ENCODE measurements at regions not wholly inside any gene's neighbourhood (a gene's known extent, or its start where the extent isn't known, plus 50 kb on each side); places are given as distances from the start of the nearest gene placed in this dataset.
"Not testable (repeated sequence)": the region's sequence is repeated elsewhere in the genome, so short reads cannot be mapped to it uniquely, and the experiment has no call there.

DNA sequence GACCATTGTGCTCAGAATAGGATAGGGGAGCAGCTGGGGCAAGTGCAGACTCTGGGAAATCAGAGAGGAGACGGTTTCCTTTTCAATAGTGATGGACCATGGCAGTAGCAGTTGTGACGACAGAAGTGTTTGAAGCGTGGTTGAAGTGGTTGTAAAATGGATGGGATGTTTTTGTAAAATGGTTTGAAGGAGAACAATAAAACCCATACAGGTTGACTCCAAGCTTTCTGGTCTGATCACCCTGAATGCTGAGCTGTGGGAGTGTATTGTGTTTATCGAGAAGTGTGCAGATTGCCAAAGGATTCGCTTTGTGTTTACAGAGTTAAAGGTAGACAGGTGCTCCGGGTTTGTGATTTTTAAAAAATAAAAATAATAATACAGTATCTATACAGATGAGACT is 255.2 kb upstream of the SULF2 start:
- in situ Hi-C loops (cut with HindIII; ENCODE audit: low sequenced_read_pairs) = no loop called here

DNA sequence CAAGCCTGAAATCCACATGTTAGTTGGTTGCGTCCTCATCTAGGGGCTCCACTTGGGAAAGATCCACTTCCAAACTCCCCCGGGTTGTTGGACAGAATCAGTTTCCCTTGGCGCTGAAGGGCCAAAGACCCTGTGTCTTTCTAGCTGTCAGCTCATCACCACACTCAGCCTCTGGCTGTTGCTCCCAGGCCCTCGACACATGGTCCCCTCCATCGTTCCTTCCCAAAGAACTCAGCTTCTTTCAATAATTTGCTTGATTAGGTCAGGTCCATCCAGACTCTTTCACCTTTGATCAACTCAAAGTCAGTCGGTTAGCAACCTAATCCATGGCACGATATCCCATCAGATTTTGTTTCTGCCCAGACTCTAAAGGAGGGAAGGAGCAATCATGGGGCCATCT is 254.8 kb upstream of the SULF2 start:
- in situ Hi-C loops (cut with HindIII; ENCODE audit: low sequenced_read_pairs) = no loop called here

DNA sequence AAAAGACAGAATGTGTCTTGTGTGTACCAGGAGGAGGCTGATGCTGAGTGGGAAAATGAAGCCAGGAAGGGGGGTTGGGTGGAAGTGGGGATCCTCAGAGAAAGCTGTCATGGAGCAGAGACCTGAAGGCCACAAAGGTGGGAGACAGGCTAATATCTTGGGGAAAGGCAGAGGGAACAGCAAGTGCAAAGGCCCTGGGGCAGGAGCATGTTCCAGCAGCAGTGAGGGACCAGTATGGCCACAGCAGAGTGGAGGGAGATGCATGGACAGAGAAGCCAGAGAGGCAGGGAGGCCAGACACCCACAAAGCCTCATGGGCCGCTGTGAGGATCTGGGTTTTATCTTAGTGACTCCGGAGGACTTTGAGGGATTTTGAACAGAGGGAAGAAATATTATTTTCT is 254.2 kb upstream of the SULF2 start:
- in situ Hi-C loops (cut with HindIII; ENCODE audit: low sequenced_read_pairs) = no loop called here

DNA sequence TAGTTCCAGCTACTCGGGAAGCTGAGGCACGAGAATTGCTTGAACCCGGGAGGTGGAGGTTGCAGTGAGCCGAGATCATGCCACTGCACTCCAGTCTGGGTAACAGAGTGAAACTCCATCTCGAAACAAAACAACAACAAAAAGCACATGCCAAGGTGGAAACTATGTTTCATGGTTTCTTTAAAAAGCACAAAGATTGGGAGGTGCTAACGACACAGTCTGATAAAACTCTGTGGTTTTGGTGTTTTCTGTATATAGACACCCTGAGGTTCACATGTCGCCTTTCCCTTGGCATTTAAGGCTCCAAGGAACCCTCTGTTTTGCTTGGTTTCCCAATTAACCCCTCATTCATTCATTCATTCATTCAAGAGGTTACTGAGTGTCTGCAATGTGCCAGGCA is 253.4 kb upstream of the SULF2 start:
- in situ Hi-C loops (cut with HindIII; ENCODE audit: low sequenced_read_pairs) = no loop called here

DNA sequence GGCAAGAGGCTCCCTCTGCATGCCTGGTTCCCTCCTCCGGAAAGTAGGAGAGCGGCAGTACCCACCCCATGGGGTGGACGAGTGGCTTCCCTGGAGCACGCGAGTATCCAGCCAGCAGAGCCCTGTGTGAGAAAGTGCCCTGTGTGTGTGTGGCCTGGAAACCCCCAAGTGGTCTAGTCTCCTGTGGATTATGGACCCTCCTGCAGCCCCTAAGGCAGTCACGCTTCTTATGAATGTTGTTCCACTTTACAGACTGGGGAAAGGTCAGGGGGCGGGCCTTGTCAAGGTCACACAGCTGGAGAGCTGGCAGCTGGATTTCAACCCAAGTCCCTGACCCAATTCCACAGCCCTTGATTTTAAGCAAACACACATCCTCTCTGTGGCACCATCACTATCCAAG is 252.5 kb upstream of the SULF2 start:
- in situ Hi-C loops (cut with HindIII; ENCODE audit: low sequenced_read_pairs) = not testable (repeated sequence)

DNA sequence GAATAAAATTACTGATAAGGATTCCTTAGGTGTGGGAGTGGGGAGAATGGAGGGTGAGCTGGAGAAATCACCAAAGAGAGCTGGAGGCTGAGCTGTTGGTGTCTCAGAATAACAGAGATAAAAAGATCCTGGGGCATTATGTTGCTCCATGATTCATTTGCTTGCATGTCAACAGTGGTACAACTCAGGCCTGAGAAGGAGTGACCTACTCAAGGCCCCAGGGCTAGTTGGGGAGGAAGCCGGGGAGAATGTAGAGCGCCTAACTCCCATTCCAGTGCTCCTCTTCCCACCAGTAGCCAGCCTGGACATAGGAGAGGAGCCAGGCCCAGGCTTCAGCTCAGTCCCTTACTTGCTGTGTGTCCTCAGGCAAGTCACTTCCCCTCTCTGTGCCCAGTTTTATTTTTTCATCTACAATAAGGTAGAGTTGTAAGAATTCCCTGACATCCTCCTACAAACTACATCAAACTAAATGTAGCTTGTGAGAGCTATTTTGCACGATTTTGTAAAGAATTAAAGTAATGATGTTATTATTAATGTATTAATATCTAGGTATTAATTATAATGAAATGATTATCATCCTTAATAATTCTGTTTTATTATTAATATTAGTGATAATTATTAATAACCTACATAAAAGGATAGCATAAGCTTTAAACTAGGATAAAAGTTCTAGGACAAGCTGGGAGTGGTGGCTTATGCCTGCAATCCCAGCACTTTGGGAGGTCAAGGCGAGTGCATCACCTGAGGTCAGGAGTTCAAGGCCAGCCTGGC is 250.9 kb upstream of the SULF2 start:
- in situ Hi-C loops (cut with HindIII; ENCODE audit: low sequenced_read_pairs) = no loop called here

DNA sequence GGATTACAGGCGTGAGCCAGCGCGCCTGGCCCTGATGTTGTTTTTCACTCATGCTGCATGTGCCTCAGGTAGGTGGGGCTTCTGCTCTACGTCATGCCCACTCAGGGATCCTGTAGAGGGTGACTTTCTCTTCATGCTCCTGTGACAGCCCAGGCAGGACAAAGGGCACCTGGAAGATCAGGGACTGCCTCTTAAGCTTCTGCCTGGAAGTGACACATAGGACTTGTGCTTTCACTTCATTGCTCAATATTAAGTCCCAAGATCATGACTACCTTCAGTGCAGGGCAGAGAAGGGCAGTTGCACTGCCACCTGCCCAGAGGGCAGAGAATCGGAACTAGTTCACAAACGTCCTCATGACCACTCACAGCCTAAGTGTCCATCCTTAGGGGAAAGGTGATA is 249.5 kb upstream of the SULF2 start:
- in situ Hi-C loops (cut with HindIII; ENCODE audit: low sequenced_read_pairs) = no loop called here

DNA sequence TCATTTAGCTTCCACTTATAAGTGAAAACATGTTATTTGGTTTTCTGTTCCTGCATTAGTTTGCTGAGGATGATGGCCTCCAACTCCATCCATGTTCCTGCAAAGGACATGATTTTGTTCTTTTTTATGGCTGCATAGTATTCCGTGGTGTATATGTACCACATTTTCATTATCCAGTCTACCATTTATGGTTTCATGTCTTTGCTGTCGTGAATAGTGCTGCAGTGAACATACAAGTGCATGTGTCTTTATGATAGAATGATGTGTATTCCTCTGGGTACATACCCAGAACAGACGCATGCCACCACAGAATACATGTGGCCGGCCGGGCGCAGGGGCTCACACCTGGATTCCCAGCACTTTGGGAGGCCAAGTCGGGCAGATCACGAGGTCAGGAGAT is 247.7 kb upstream of the SULF2 start:
- in situ Hi-C loops (cut with HindIII; ENCODE audit: low sequenced_read_pairs) = not testable (repeated sequence)

DNA sequence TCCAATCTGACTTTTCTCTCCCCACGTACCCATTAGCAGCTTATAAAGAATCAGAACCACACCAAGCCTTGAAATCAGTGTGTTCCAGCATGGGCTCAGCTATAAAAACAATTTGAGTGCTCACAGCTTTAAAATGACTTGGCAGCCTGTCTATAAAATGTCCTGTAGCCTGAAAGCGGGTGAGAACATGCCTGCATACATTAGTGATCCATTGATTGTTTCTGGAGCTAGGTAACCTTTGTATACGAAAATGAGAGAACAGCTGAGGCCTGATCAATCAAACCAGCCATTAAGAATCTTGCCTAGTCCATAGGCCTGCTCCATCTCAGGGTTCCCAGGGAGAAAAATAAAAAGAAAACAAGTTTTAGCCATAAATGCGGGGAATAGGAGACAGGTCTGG is 245.8 kb upstream of the SULF2 start:
- in situ Hi-C loops (cut with HindIII; ENCODE audit: low sequenced_read_pairs) = no loop called here

DNA sequence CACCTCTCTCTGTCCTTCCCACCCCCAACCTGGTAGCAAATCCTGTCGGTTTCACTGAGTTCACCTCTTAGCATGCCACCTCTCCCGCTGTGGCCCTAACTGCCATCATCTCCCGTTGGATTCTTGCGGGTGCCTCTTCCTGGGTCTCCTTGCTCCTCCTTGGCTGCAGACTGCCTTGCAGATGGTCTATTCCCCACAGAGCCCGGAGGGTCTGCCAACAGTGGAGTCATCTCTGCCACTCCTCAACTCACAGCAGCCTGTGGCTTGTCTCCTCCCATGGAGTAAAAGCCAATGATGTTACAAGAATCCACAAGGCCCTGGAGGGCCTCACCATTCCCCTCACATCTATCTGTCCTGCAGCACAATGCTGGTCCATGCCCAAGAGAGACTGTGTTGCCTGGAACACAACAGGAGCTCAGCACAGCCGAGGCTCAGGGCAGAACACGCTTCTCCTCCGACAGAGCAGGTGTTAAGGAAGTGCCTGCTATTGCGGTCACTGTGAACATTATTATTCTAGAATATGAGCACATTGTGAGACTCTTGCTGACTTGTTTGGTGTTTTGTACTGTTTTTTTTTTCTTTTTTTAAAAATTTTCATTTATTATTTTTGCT is 241.8 kb upstream of the SULF2 start:
- in situ Hi-C loops (cut with HindIII; ENCODE audit: low sequenced_read_pairs) = no loop called here

DNA sequence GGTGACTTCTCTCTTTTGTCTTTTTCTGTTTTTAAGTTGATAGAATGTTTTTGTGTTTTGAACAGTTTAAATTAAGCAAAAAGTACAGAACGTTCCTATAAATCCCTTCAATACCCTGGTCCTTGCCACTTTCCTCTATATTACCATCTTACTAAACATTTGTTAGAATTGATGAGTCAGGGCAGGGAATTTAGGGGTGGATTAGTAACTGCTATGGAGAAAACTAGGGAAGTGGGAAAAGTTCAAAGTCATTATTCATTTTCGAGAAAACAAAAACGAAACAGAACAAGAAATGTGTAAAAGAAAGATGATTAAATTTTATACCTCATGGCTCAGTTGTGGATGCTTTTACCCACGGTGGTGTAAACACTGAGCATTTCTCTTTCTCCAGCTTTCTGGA is 240.4 kb upstream of the SULF2 start:
- in situ Hi-C loops (cut with HindIII; ENCODE audit: low sequenced_read_pairs) = no loop called here

DNA sequence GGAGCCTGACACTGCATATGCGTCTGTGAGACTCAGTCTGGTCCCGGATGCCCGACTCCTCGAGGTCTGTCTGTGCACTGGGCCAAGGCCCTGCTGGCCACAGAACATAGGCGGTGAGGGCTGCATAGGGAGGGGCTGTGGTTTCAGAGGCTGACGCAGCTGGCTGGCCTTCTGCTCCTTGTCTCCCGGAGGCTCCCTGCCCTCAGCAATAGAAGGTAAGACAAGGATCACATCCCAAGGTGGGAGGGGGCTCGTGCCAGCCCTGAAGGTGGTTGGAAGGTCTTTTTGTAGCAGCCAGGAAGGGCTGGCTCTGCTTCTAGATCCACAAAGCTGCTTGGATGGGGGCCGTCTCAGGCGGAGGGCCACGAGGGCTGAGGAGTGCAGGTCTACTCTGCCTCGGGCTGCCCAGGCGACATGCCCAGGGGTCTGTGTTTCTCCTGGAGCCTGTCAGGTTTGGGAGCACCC is 239.8 kb upstream of the SULF2 start:
- in situ Hi-C loops (cut with HindIII; ENCODE audit: low sequenced_read_pairs) = no loop called here

DNA sequence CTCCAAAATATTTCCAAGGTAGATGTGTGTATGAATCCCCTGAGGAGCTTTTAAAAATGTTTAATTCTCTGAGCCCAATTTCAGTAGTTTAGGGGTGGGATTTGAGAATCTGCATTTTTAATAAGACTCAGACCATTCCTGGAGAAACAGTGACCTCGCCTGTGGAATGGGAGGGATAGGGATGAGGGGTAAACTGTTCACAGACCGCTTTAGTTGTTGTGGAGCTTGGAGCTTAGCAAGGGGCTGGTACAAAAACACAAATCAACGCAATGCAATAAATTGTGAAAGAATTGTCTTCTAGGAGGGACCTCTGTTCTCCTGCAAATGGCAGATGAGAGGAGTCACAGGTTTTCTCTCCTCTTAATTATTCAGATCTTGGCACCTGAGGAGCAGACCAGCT is 239.3 kb upstream of the SULF2 start:
- in situ Hi-C loops (cut with HindIII; ENCODE audit: low sequenced_read_pairs) = no loop called here

DNA sequence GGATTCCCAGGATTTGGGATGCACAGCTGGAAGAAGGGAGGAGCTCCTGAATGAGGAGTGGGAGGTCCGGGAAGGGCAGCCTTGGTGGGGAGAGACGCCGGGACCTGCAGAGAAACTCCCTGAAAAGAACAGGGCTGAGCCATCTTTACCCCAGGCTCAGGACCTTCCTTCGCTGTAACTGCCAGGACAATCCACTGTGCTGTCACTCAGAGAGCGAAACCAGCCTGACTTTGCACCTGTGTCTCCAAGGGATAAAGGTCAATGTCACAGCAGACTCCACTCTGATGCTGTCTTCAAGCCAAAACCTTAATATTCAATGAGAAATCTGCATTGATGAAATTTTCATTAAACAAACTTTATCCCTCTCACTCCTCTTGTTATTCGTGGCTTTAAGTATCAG is 235.4 kb upstream of the SULF2 start:
- in situ Hi-C loops (cut with HindIII; ENCODE audit: low sequenced_read_pairs) = not testable (repeated sequence)

DNA sequence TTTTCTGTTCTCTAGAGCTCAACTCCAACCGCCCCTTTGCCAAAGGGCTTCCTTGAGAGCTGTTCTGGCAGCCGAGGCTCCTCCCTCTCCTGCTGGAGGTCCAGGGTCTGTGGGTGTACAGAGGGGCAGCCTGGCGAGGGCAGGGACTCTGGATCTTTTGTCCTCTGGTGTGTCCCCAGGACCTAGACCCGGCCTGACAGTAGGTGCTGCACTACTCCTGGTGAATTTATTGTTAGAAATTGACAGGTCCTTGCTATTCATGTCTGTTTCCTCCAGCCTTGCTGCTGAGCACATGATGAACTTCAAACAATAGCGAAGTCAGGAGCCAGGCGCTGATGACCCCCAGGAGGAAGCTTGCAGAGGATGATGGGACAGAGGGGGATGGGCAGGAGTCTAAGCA is 234.7 kb upstream of the SULF2 start:
- in situ Hi-C loops (cut with HindIII; ENCODE audit: low sequenced_read_pairs) = no loop called here

DNA sequence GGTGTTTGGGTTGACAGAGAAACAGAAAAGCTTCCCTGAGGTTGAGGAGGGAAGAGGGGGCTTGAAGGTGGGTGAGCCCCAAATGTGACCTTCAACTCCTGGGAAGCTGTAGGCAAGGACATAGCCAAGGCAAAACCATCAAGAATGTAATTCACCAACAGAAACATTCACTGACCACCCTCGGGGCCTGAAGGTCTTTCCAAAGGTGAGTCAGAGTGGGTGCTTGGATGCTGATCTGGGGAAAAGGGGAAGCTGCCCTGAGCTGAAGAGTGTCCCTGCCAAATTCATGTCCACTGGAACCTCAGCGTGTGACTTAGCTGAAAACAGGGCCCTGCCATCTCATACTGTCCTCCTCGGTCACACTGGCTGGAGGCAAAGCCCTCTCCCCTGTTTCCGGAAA is 234.2 kb upstream of the SULF2 start:
- in situ Hi-C loops (cut with HindIII; ENCODE audit: low sequenced_read_pairs) = no loop called here

DNA sequence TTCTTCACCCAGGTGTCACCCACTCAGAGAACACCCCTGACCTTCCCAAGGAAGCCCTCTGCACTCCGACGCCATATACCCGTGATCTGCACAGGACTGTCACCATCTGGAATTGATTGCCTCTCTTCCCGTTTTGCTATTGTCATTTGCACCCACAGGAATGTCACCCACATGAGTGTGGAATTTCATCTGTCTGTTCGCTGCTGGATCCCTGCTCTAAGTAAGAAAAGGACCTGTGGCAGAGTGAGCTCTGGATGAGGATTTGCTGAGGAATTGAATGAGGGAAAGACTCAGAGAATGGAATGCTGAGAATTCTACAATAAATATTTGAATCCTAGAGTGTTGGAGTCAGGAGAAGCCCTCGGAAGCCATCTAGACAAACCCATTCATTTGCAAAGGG is 233.6 kb upstream of the SULF2 start:
- in situ Hi-C loops (cut with HindIII; ENCODE audit: low sequenced_read_pairs) = not testable (repeated sequence)

DNA sequence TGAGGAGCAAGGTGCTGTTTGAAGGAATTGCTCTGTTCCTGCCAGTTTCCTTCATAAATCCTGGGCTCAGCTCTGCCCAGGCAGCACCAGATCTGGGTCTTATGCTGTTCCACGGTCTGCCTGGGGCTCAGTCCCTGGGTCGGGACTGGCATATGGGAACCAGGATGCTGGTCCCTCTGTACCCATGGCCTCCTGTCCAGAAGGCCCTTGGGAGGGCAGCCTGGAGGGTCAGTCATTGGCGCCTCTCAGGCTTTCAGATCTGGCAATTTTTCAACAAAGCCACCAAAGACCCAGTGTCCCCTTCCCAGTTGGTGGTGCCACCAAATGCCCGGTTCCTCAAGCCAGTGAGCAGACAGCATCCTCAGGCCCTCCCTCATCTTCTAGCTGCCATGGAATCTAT is 232.7 kb upstream of the SULF2 start:
- in situ Hi-C loops (cut with HindIII; ENCODE audit: low sequenced_read_pairs) = no loop called here

DNA sequence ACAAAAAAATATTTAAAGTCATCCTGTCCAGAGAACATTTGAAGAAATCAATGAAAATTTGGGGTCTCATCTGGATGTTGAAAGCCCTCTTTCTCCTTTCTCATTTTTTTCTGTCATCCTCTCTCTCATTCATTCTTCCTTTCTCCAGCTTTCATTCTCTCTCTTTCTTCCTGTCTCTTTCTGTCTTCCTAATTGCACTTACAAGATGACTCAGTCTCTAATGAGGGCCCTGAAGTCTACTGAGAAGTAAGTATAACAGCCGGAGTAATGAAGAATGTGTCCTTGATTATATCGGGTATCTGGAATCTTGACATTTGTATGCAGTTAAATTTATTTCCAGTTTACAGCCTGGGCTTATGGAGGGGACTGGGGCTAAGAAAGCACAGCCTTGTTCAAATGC is 232.2 kb upstream of the SULF2 start:
- in situ Hi-C loops (cut with HindIII; ENCODE audit: low sequenced_read_pairs) = no loop called here

DNA sequence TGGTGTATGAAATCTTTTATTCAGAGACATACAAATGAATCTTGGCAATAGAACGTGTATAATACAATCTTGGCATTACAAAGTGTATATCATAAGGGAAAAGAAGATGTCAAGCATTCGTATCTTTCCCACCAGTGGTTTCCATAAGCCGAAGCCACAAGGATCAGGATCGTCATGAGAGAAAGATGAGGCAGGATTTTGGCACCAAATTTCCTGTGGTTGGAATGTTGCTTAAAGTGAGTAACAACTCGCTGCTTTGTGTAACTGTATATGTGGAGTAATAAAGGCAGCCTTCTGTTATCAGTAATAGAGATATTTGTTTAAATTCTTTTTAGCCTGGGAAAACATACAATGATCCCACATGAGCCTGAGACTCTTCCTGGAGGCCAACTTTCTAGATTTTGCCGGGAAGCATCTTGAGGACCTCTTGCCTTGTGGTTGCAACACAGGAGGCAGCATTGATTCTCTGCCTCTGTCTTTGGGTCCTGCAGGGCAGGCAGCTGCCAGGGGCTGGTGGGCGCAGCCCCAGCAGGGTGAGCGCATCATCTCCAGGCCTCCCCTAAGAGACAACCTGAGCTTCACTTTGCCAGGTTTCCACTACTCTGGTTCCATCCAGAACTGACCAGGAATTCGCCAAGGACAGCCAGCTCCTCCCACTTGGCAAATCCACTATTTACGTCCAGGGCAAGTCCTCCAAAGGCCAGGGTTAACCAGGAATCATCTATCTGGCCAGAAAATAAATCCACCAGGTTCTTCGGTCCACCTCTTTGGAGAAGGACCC is 230.9 kb upstream of the SULF2 start:
- in situ Hi-C loops (cut with HindIII; ENCODE audit: low sequenced_read_pairs) = no loop called here

DNA sequence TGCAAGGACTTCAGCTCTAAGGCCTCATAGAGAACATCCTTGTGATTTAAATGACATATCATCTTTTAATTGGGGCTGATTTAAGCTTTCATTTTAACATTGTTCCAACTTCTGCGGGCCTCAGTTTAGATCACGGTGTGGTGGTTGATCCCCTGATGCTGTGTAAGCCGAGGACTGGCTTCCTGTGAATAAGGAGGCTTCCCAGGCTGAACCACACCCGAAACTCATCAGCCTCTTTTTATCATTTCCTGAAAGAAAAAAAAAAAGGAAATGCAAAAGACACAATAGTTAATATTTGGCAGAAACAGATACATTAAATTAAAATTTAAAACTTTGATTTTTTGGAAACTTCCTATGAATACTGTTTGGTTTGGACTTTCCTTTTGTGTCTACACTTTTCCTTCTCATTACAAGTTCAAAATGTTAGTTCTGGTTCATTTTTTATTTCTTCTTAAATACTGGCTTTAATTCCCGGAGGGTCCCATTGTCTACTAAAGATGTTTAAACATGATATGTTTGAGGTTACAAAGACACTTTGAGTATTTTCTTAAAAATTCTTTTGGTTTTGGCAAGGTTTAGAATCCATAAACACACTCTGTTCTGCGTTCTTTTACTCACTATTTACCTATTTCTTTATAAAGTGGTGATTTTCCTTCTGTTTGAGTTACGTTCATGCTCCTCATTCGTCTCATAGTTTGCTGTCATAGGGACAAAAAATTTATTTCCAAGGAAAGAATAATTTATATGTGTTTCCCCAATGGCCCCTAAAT is 230.0 kb upstream of the SULF2 start:
- in situ Hi-C loops (cut with HindIII; ENCODE audit: low sequenced_read_pairs) = no loop called here
